ENCODE measurements at regions not wholly inside any gene's neighbourhood (a gene's known extent, or its start where the extent isn't known, plus 50 kb on each side); places are given as distances from the start of the nearest gene placed in this dataset.

GRCh38 chrX:25810202-25810601 is 327.9 kb upstream of the MAGEB18 start:
- Histone ChIP-seq H3K9ac (ENCODE audit: insufficient read depth in 1 of 2, low read depth in 2 of 2, low read length in 2 of 2) (no peak overlapping the region), H4K20me1 (replicated peaks; ENCODE audit: control insufficient read depth, insufficient read depth, low read length) (no peaks in the 10 kb centered on the region), H3K27me3 (ENCODE audit: control insufficient read depth in 2 of 2, insufficient read depth in 2 of 2, low read length in 2 of 2) (no peaks in the 10 kb centered on the region), H3K36me3 (ENCODE audit: control insufficient read depth, insufficient read depth, low read length) (no peaks in the 10 kb centered on the region), H3K4me3 (no peak overlapping the region), H3K27ac (ENCODE audit: extremely low read depth, low read depth, low read length) (no peak overlapping the region), H3K4me2 (ENCODE audit: insufficient read depth, low read length) (no peak overlapping the region), H3K79me2 (ENCODE audit: control insufficient read depth, insufficient read depth, low read length) (no peaks in the 10 kb centered on the region), H3K4me1 (replicated peaks in 1 of 2; ENCODE audit: control insufficient read depth in 2 of 2, insufficient read depth in 2 of 2, low read length in 2 of 2) (no peaks in the 10 kb centered on the region), H3K9me3 (replicated peaks; ENCODE audit: control insufficient read depth, insufficient read depth, low read depth, low read length) (no peaks in the 10 kb centered on the region), H2AFZ (ENCODE audit: low read depth, low read length) (no peak overlapping the region), H3K9me1 (ENCODE audit: control insufficient read depth, insufficient read depth, low read length) (no peaks in the 10 kb centered on the region)
- in situ Hi-C loops (cut with MboI): no loop called here
- TF ChIP-seq ARHGAP35 (IDR thresholded peaks at IDR 0.05; ENCODE audit: partially characterized antibody): no peak
- TF ChIP-seq MBD1 (CRISPR knock-in tag; IDR thresholded peaks at IDR 0.05): no peak
- TF ChIP-seq DPF2 (IDR thresholded peaks at IDR 0.05): no peak
- no peak for TF ChIP-seq FUS (optimal IDR thresholded peaks at IDR 0.05; ENCODE audit: low read depth, low read length)
- ChIA-PET CTCF (ENCODE audit: low intra/inter-chr PET ratio) (no interaction called here), POLR2A (no interaction called here)
- 0% methylated on average over 1 of the region's 1 CpG for WGBS (ENCODE audit: insufficient coverage, low coverage, missing lambda C conversion rate)
- ATAC-seq (no peak), DNase-seq (ENCODE audit: extremely low read depth in 1 of 4, low spot score in 3 of 4) (no peak), FAIRE-seq (no peak)
- no TSS peak for BruUV-seq (replicated peaks)
- intact Hi-C loops (cut with micrococcal nuclease): no loop called here

GRCh38 chrX:25819879-25820278 is 318.3 kb upstream of the MAGEB18 start:
- DNase-seq (ENCODE audit: extremely low read depth in 1 of 4, low spot score in 3 of 4) (no peak), ATAC-seq (no peak), FAIRE-seq (no peak)
- Histone ChIP-seq H3K4me1 (replicated peaks in 1 of 2; ENCODE audit: control insufficient read depth in 2 of 2, insufficient read depth in 2 of 2, low read length in 2 of 2) (no peaks in the 10 kb centered on the region), H3K4me3 (no peak overlapping the region), H4K20me1 (replicated peaks; ENCODE audit: control insufficient read depth, insufficient read depth, low read length) (no peaks in the 10 kb centered on the region), H3K4me2 (ENCODE audit: insufficient read depth, low read length) (no peak overlapping the region), H3K79me2 (ENCODE audit: control insufficient read depth, insufficient read depth, low read length) (no peaks in the 10 kb centered on the region), H3K27me3 (ENCODE audit: control insufficient read depth in 2 of 2, insufficient read depth in 2 of 2, low read length in 2 of 2) (no peaks in the 10 kb centered on the region), H3K9me1 (ENCODE audit: control insufficient read depth, insufficient read depth, low read length) (no peaks in the 10 kb centered on the region), H3K9me3 (replicated peaks; ENCODE audit: control insufficient read depth, insufficient read depth, low read depth, low read length) (no peaks in the 10 kb centered on the region), H3K27ac (ENCODE audit: extremely low read depth, low read depth, low read length) (no peak overlapping the region), H2AFZ (ENCODE audit: low read depth, low read length) (no peak overlapping the region), H3K9ac (ENCODE audit: insufficient read depth in 1 of 2, low read depth in 2 of 2, low read length in 2 of 2) (no peak overlapping the region), H3K36me3 (ENCODE audit: control insufficient read depth, insufficient read depth, low read length) (no peaks in the 10 kb centered on the region)
- no TSS peak for BruUV-seq (replicated peaks)
- TF ChIP-seq FOXP1 (CRISPR knock-in tag; IDR thresholded peaks at IDR 0.05) (no peak), KLF13 (tag; IDR thresholded peaks at IDR 0.05; ENCODE audit: borderline replicate concordance, low read depth) (no peak), ZC3H8 (IDR thresholded peaks at IDR 0.05) (no peak), DDX20 (tag; IDR thresholded peaks at IDR 0.05; ENCODE audit: low read depth) (no peak), ZBTB1 (CRISPR knock-in tag; IDR thresholded peaks at IDR 0.05; ENCODE audit: borderline replicate concordance, low read depth) (no peak)
- ChIA-PET CTCF (ENCODE audit: low intra/inter-chr PET ratio) (no interaction called here), POLR2A (no interaction called here)
- intact Hi-C loops (cut with micrococcal nuclease) (no loop called here), in situ Hi-C loops (cut with MboI) (no loop called here)
- WGBS (ENCODE audit: insufficient coverage, low coverage, missing lambda C conversion rate): 3% methylated on average over 3 of the region's 3 CpGs

Data from K562 (cell line).